ENCODE measurements at regions not wholly inside any gene's neighbourhood (a gene's known extent, or its start where the extent isn't known, plus 50 kb on each side); places are given as distances from the start of the nearest gene placed in this dataset.
"Not testable (repeated sequence)": the region's sequence is repeated elsewhere in the genome, so short reads cannot be mapped to it uniquely, and the experiment has no call there.

DNA sequence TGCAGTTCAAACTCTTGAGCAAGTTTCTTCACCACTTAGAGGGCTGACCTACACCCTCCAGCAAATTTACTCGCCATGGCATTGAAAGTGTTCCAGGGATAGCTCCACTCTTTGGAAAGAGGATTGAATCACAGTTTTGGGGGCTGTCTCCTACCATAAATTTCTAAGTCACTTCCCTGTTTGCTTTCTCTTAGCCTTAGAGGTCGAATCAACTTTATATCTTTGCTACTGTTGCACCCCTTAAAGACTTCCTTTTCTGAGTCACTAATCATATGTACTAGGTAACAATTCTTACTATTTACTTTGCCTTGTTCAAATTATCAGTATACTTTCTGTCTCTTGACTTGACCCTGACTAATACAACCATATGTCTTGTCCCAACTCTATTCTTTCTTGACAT is 1151.8 kb upstream of the ALCAM start:
- TF ChIP-seq CTCF (IDR thresholded peaks at IDR 0.05; ENCODE audit: borderline replicate concordance, insufficient read depth, low read depth, low read length): no peak
- H3K4me3 ChIP-seq (ENCODE audit: low read depth, low read length): no peak overlapping the region

GRCh38 chr3:104219046-104219445 is 1147.7 kb upstream of the ALCAM start:
- not testable (repeated sequence) for H3K4me3 ChIP-seq (ENCODE audit: low read depth, low read length)

DNA sequence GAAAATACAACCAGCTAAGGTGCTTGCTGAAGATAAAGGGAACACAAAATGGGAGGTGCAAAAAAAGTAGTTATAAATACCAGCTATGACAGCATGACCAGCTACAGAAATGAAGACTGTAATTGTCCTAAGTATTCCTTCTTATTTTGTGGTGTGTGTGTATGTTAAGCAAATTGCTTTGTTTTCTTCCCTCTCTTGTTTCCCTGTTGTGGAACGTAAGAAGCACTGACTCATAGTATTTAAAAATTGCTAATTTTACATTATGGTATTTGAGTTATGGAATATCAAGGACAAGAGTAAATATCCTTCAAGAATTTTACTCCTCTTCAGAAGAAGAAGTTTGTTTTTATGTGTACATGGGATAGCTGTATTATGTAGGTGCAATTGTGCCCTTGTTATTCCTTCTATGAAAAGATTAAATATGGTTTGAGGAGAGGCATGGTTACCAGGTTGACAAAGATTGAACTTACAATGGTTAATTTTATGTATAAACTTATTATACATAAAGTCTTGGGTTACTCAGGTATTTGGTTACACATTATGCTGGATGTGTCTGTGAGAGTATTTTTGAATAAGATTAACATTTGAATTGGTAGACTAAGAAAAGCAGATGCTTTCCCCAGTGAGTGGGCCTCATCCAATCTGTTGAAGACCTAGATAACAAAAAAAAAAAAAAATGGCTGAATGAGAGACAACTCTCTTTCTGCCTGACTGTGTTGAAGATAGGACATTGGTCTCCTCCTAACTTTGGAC is 1132.1 kb upstream of the ALCAM start:
- TF ChIP-seq CTCF (IDR thresholded peaks at IDR 0.05; ENCODE audit: borderline replicate concordance, insufficient read depth, low read depth, low read length): no peak
- H3K4me3 ChIP-seq (ENCODE audit: low read depth, low read length): no peak overlapping the region

DNA sequence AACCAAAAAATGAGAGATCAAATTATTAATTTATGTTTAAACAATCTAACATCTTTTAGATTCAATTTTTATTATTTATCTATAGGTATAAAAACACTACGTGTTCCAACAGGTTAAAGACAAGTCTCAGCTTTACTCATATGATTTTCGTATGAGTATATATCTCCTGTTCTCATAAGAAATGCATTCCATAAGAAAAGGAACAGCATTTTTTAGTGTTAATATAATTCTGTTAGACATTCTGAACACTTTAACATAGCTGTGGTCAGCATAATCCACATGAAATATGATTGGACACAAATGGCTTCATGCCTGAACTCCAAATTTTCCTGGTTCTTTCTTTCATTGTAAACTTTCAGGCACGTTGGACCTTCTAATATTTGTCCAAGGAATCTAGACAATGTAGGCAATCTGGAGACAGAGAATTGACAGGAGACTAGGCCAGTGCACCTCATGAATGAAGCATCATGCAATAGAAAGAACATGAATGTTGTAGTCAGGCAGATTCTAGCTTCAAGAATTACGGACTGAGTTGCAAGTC is 1122.0 kb upstream of the ALCAM start:
- no peak overlapping the region for H3K4me3 ChIP-seq (ENCODE audit: low read depth, low read length)
- TF ChIP-seq CTCF (IDR thresholded peaks at IDR 0.05; ENCODE audit: borderline replicate concordance, insufficient read depth, low read depth, low read length): no peak

DNA sequence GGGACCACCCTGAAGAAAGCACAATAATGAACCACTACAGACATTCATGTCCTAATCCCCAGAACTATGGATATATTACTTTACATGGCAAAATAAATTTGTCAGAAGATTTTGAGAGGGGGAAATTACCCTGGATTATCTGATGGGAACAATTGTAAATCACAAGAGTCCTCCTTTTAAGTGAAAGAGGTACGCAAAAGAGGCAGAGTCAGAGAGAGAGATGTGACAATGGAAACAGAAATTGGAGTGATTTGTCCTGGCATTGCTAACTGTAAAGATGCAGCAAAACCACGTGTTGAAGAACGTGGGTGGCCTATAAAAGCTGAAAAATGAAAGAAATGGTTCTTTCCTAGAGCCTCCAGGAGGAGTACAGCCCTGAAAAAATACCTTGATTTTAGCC is 1121.4 kb upstream of the ALCAM start:
- TF ChIP-seq CTCF (IDR thresholded peaks at IDR 0.05; ENCODE audit: borderline replicate concordance, insufficient read depth, low read depth, low read length): no peak

GRCh38 chr3:104245981-104246380 is 1120.7 kb upstream of the ALCAM start:
- no peak for TF ChIP-seq CTCF (IDR thresholded peaks at IDR 0.05; ENCODE audit: borderline replicate concordance, insufficient read depth, low read depth, low read length)

More for the DNA sequence above, 1121.4 kb upstream of the ALCAM start:
- no peak overlapping the region for H3K4me3 ChIP-seq (ENCODE audit: low read depth, low read length)

GRCh38 chr3:104257486-104257885 is 1109.2 kb upstream of the ALCAM start:
- H3K4me3 ChIP-seq (ENCODE audit: low read depth, low read length): no peak overlapping the region
- no peak for TF ChIP-seq CTCF (IDR thresholded peaks at IDR 0.05; ENCODE audit: borderline replicate concordance, insufficient read depth, low read depth, low read length)

More at GRCh38 chr3:104245981-104246380, 1120.7 kb upstream of the ALCAM start:
- no peak overlapping the region for H3K4me3 ChIP-seq (ENCODE audit: low read depth, low read length)
